ENCODE measurements at regions not wholly inside any gene's neighbourhood (a gene's known extent, or its start where the extent isn't known, plus 50 kb on each side); places are given as distances from the start of the nearest gene placed in this dataset.

GRCh38 chr2:21912405-21912804 is 788.6 kb downstream of the TDRD15 start:
- no TSS peak for BruUV-seq (replicated peaks)
- Histone ChIP-seq H2AFZ (replicated peaks; ENCODE audit: low read length, poor library complexity) (no peak overlapping the region), H3K9ac (ENCODE audit: low read depth, low read length) (no peak overlapping the region), H3K9me1 (ENCODE audit: insufficient read depth, low read length) (no peaks in the 10 kb centered on the region), H2BK120ac (ENCODE audit: low read depth, low read length) (no peak overlapping the region), H3K14ac (replicated peaks; ENCODE audit: low read depth, low read length) (no peak overlapping the region), H3K9me3 (ENCODE audit: control insufficient read depth, insufficient read depth, low read length) (no peaks in the 10 kb centered on the region), H3K56ac (ENCODE audit: extremely low read depth, insufficient read depth, low read length) (no peak overlapping the region), H3K4me1 (ENCODE audit: control insufficient read depth, insufficient read depth, low read length) (no peaks in the 10 kb centered on the region), H4K91ac (ENCODE audit: insufficient read depth, low read depth, low read length) (no peak overlapping the region), H3K27me3 (ENCODE audit: control insufficient read depth, insufficient read depth, low read length) (no peaks in the 10 kb centered on the region), H2AK5ac (ENCODE audit: low read depth, low read length) (no peak overlapping the region), H3K79me1 (ENCODE audit: low read depth in 1 of 2, low read length in 2 of 2) (no peaks in the 10 kb centered on the region), H2BK5ac (ENCODE audit: low read depth, low read length, poor library complexity, severe bottlenecking) (no peak overlapping the region), H4K8ac (ENCODE audit: low read depth in 2 of 2, low read length in 2 of 2) (no peak overlapping the region), H2AK9ac (replicated peaks; ENCODE audit: low read depth, low read length, poor library complexity) (no peak overlapping the region), H3K36me3 (ENCODE audit: control insufficient read depth, insufficient read depth, low read length) (no peaks in the 10 kb centered on the region), H2BK15ac (ENCODE audit: low read depth, low read length) (no peak overlapping the region), H3K27ac (ENCODE audit: insufficient read depth, low read length) (no peak overlapping the region), H3K4me3 (ENCODE audit: insufficient read depth, low read depth, low read length) (no peak overlapping the region), H3K4ac (ENCODE audit: low read depth, low read length) (no peak overlapping the region), H2BK20ac (ENCODE audit: low read depth, low read length) (no peak overlapping the region), H3K23ac (ENCODE audit: low read depth, low read length) (no peak overlapping the region), H3K4me2 (ENCODE audit: low read depth, low read length) (no peak overlapping the region), H4K20me1 (ENCODE audit: insufficient read depth, low read length) (no peaks in the 10 kb centered on the region), H3K18ac (ENCODE audit: low read depth, low read length) (no peak overlapping the region), H4K5ac (ENCODE audit: low read depth, low read length) (no peak overlapping the region)
- no peak for DNase-seq
- TF ChIP-seq MAZ (IDR thresholded peaks at IDR 0.05; ENCODE audit: borderline replicate concordance, low read depth, low read length) = no peak
- no peak for TF ChIP-seq POLR2A (IDR thresholded peaks at IDR 0.05; ENCODE audit: low read depth, low read length)
- TF ChIP-seq RFX5 (IDR thresholded peaks at IDR 0.05; ENCODE audit: low read depth, low read length) = no peak
- TF ChIP-seq NFE2L2 (IDR thresholded peaks at IDR 0.05; ENCODE audit: low read depth, low read length) = no peak
- no peak for TF ChIP-seq SMC3 (IDR thresholded peaks at IDR 0.05; ENCODE audit: low read depth, low read length)
- WGBS, 2 experiments (ENCODE audit: extremely low coverage in 2 of 2, insufficient read length in 1 of 2) = no CpG with 5 or more reads among the region's 3 CpGs
- intact Hi-C loops (cut with micrococcal nuclease) = no loop called here
- dilution Hi-C loops (cut with HindIII; ENCODE audit: low sequenced_read_pairs, unreplicated experiment) = no loop called here
- ATAC-seq (ENCODE audit: low read depth) = no peak
- in situ Hi-C loops (cut with MboI; ENCODE audit: low sequenced_read_pairs) = no loop called here
- POLR2A ChIA-PET (ENCODE audit: unreplicated experiment) = no interaction called here
- CTCF ChIA-PET = no interaction called here

Measured in IMR-90 (cell line).